Stomach (tissue), 4 donors: ENCODE measurements at regions not wholly inside any gene's neighbourhood (a gene's known extent, or its start where the extent isn't known, plus 50 kb on each side); places are given as distances from the start of the nearest gene placed in this dataset.

Experiments
- POLR2A ChIP-seq, 4 donors: fragments of 450-650 bp; IDR thresholded peaks; one replicate each; pipeline ENCODE4 v1.6.1; 2016; ENCODE audit warnings: antibody characterized with exemption in 4 of 4, control low read depth in 2 of 4, mild to moderate bottlenecking in 1 of 4, moderate library complexity in 1 of 4
- POLR2AphosphoS5 ChIP-seq, 3 donors: sonication (generic); formaldehyde crosslinking; IDR thresholded peaks; one replicate each; pipeline ENCODE4 v1.6.1; 2016; ENCODE audit warnings: antibody characterized with exemption in 3 of 3
- TF ChIP-seq, protein P1 (sequence below), 7 experiments: fragments of 450-650 bp in 4 of 7; fragments of 200-600 bp in 3 of 7; sonication (generic) in 3 of 7; IDR thresholded peaks; one replicate each; pipeline ENCODE4 v1.5.1; 2016 to 2019; ENCODE audit warnings: antibody characterized with exemption in 7 of 7, control low read depth in 2 of 7, mild to moderate bottlenecking in 1 of 7

- TF ChIP-seq, protein P1, sequence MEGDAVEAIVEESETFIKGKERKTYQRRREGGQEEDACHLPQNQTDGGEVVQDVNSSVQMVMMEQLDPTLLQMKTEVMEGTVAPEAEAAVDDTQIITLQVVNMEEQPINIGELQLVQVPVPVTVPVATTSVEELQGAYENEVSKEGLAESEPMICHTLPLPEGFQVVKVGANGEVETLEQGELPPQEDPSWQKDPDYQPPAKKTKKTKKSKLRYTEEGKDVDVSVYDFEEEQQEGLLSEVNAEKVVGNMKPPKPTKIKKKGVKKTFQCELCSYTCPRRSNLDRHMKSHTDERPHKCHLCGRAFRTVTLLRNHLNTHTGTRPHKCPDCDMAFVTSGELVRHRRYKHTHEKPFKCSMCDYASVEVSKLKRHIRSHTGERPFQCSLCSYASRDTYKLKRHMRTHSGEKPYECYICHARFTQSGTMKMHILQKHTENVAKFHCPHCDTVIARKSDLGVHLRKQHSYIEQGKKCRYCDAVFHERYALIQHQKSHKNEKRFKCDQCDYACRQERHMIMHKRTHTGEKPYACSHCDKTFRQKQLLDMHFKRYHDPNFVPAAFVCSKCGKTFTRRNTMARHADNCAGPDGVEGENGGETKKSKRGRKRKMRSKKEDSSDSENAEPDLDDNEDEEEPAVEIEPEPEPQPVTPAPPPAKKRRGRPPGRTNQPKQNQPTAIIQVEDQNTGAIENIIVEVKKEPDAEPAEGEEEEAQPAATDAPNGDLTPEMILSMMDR (IDR thresholded peaks at IDR 0.05) = no peak
- TF ChIP-seq POLR2A (IDR thresholded peaks at IDR 0.05) (no peak), POLR2AphosphoS5 (IDR thresholded peaks at IDR 0.05) (no peak)
Observed at GRCh38 chr1:8200317-8201115, 117.4 kb upstream of the SLC45A1 start.
